WTC11 (cell line): ENCODE measurements at regions not wholly inside any gene's neighbourhood (a gene's known extent, or its start where the extent isn't known, plus 50 kb on each side); places are given as distances from the start of the nearest gene placed in this dataset.

ENCODE experiments used
- FOXK1 ChIP-seq: sonication (generic); formaldehyde crosslinking; IDR thresholded peaks from 2 replicates; pipeline ENCODE4 v1.8.0; 2022; ENCODE audit warnings: mild to moderate bottlenecking, moderate library complexity, missing genetic modification reagents
- JUN ChIP-seq: sonication (generic); formaldehyde crosslinking; IDR thresholded peaks from 2 replicates; pipeline ENCODE4 v1.8.0; 2023; ENCODE audit warnings: mild to moderate bottlenecking, missing genetic modification reagents
- TP53 ChIP-seq: sonication (generic); formaldehyde crosslinking; IDR thresholded peaks from 2 replicates; pipeline ENCODE4 v1.8.1; 2023; ENCODE audit warnings: mild to moderate bottlenecking, missing genetic modification reagents
- ZNF423 ChIP-seq: fragments of 250-450 bp; sonication (Bioruptor Pico); IDR thresholded peaks from 2 replicates; pipeline ENCODE4 v2.1.2; 2022; ENCODE audit warnings: mild to moderate bottlenecking, moderate library complexity
- TF ChIP-seq, protein P1 (sequence below): fragments of 200-600 bp; IDR thresholded peaks from 2 replicates; pipeline ENCODE4 v1.8.0; 2022; ENCODE audit warnings: antibody characterized with exemption
- TF ChIP-seq, protein P2 (sequence below): sonication (generic); formaldehyde crosslinking; IDR thresholded peaks from 2 replicates; pipeline ENCODE4 v1.8.1; 2023; ENCODE audit warnings: mild to moderate bottlenecking, moderate library complexity, missing genetic modification reagents
- TF ChIP-seq, protein P3 (sequence below): sonication (generic); formaldehyde crosslinking; IDR thresholded peaks from 2 replicates; pipeline ENCODE4 v1.8.1; 2023; ENCODE audit warnings: mild to moderate bottlenecking, missing genetic modification reagents, moderate library complexity
- TF ChIP-seq, protein P4 (sequence below): sonication (generic); formaldehyde crosslinking; conservative IDR thresholded peaks from 2 replicates; pipeline ENCODE4 v1.8.1; 2023; ENCODE audit warnings: mild to moderate bottlenecking, low read depth, missing genetic modification reagents, moderate library complexity

DNA sequence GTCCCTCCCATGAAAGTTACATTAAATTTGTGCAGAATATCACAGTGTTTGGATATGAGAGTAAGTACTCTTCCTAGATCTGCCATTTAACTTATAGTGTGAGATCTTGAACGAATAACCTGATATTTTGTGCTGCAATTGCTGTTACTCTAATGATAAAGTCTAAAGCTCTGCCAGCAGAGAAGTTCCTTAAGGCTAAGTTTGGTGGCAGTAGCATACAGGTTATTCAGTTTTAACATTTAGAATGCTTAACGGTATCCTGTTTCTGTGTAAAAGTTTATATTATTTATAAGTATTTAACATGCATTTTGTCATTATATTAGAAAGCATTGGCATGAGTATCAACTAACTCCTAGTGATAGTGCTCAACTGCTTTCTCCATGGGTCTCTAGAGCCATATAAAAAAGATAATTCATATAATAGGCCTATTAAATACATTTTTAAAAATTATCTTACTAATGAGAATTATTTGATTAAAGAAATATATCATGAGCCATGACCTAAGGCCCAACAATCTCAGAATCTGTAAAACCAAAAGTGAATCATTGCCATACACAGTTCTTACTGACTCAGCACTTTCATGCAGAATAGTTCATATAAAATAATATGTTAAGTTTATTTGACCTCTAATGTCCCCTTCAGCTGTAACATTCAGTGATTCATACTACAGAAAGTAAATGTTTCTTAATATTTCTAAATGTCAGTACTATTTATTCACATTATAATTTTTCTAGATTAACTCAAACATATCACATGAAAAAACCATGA, 1058.6 kb downstream of the TRHDE start:
- TF ChIP-seq, protein P1, sequence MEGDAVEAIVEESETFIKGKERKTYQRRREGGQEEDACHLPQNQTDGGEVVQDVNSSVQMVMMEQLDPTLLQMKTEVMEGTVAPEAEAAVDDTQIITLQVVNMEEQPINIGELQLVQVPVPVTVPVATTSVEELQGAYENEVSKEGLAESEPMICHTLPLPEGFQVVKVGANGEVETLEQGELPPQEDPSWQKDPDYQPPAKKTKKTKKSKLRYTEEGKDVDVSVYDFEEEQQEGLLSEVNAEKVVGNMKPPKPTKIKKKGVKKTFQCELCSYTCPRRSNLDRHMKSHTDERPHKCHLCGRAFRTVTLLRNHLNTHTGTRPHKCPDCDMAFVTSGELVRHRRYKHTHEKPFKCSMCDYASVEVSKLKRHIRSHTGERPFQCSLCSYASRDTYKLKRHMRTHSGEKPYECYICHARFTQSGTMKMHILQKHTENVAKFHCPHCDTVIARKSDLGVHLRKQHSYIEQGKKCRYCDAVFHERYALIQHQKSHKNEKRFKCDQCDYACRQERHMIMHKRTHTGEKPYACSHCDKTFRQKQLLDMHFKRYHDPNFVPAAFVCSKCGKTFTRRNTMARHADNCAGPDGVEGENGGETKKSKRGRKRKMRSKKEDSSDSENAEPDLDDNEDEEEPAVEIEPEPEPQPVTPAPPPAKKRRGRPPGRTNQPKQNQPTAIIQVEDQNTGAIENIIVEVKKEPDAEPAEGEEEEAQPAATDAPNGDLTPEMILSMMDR: no peak
- TF ChIP-seq TP53 (CRISPR knock-in tag) (no peak), JUN (CRISPR knock-in tag) (no peak), FOXK1 (no peak), ZNF423 (CRISPR knock-in tag) (no peak)
- TF ChIP-seq, protein P2, sequence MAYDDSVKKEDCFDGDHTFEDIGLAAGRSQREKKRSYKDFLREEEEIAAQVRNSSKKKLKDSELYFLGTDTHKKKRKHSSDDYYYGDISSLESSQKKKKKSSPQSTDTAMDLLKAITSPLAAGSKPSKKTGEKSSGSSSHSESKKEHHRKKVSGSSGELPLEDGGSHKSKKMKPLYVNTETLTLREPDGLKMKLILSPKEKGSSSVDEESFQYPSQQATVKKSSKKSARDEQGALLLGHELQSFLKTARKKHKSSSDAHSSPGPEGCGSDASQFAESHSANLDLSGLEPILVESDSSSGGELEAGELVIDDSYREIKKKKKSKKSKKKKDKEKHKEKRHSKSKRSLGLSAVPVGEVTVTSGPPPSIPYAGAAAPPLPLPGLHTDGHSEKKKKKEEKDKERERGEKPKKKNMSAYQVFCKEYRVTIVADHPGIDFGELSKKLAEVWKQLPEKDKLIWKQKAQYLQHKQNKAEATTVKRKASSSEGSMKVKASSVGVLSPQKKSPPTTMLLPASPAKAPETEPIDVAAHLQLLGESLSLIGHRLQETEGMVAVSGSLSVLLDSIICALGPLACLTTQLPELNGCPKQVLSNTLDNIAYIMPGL (CRISPR knock-in tag): no peak
- TF ChIP-seq, protein P3, sequence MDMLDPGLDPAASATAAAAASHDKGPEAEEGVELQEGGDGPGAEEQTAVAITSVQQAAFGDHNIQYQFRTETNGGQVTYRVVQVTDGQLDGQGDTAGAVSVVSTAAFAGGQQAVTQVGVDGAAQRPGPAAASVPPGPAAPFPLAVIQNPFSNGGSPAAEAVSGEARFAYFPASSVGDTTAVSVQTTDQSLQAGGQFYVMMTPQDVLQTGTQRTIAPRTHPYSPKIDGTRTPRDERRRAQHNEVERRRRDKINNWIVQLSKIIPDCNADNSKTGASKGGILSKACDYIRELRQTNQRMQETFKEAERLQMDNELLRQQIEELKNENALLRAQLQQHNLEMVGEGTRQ (CRISPR knock-in tag): no peak
- TF ChIP-seq, protein P4, sequence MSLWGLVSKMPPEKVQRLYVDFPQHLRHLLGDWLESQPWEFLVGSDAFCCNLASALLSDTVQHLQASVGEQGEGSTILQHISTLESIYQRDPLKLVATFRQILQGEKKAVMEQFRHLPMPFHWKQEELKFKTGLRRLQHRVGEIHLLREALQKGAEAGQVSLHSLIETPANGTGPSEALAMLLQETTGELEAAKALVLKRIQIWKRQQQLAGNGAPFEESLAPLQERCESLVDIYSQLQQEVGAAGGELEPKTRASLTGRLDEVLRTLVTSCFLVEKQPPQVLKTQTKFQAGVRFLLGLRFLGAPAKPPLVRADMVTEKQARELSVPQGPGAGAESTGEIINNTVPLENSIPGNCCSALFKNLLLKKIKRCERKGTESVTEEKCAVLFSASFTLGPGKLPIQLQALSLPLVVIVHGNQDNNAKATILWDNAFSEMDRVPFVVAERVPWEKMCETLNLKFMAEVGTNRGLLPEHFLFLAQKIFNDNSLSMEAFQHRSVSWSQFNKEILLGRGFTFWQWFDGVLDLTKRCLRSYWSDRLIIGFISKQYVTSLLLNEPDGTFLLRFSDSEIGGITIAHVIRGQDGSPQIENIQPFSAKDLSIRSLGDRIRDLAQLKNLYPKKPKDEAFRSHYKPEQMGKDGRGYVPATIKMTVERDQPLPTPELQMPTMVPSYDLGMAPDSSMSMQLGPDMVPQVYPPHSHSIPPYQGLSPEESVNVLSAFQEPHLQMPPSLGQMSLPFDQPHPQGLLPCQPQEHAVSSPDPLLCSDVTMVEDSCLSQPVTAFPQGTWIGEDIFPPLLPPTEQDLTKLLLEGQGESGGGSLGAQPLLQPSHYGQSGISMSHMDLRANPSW (CRISPR knock-in tag): no peak
